SK-N-SH (cell line): ENCODE measurements at regions not wholly inside any gene's neighbourhood (a gene's known extent, or its start where the extent isn't known, plus 50 kb on each side); places are given as distances from the start of the nearest gene placed in this dataset.

Source experiments
- CTCF ChIA-PET: fragments of 300-600, 350-600 bp; formaldehyde crosslinking; extraction: SDS; loops from one replicate; lab custom pipeline; 2021; lab: Yijun Ruan, JAX
- POLR2A ChIA-PET: fragments of 350-600 bp; sonication (Branson Sonifier 250); formaldehyde crosslinking; extraction: SDS; loops from one replicate; lab custom pipeline; 2020; ENCODE audit warnings: antibody characterized with exemption, inconsistent platforms; lab: Yijun Ruan, JAX
- DNase-seq: peaks from one replicate; pipeline ENCODE4 v3.0.0; 2012
- H2AFZ ChIP-seq: fragments of 200-600 bp; sonication (generic); 2 replicates; pipeline ENCODE4 v1.8.1; 2016; ENCODE audit warnings: antibody characterized with exemption, mild to moderate bottlenecking, low read depth
- H3F3A ChIP-seq: fragments of 200-600 bp; sonication (generic); replicated peaks from 2 replicates; pipeline ENCODE3; 2016; ENCODE audit warnings: antibody characterized with exemption, mild to moderate bottlenecking; ENCODE audit not compliant: insufficient read depth
- H3K27ac ChIP-seq, 2 experiments: fragments of 200-500 bp in 1 of 2; fragments of 200-600 bp in 1 of 2; sonication (Bioruptor generic) in 1 of 2; sonication (generic), shearing (Covaris generic) in 1 of 2; 2 replicates each; pipeline versions ENCODE4 v1.5.1 to v1.6.1; 2014 to 2016; ENCODE audit warnings: low read depth in 2 of 2, inconsistent platforms in 1 of 2, low read length in 1 of 2, mild to moderate bottlenecking in 1 of 2, mixed read lengths in 1 of 2
- H3K27me3 ChIP-seq: fragments of 200-600 bp; sonication (generic), shearing (Covaris generic); 2 replicates; pipeline ENCODE4 v1.6.1; 2016; ENCODE audit warnings: mixed run types; ENCODE audit not compliant: insufficient read depth
- H3K36me3 ChIP-seq, 2 experiments: fragments of 200-500 bp in 1 of 2; fragments of 200-600 bp in 1 of 2; sonication (Bioruptor generic) in 1 of 2; sonication (generic) in 1 of 2; replicated peaks in 1 of 2; 2 replicates each; pipeline versions ENCODE3 to v1.5.1; 2014 to 2016; ENCODE audit warnings: low read length in 1 of 2, mild to moderate bottlenecking in 1 of 2; ENCODE audit not compliant: insufficient read depth in 2 of 2, control insufficient read depth in 1 of 2
- H3K4me1 ChIP-seq, 2 experiments: fragments of 200-500 bp in 1 of 2; fragments of 200-600 bp in 1 of 2; sonication (Bioruptor generic) in 1 of 2; sonication (generic), shearing (Covaris generic) in 1 of 2; 2 replicates each; pipeline versions ENCODE4 v1.5.1 to v1.6.1; 2014 to 2016; ENCODE audit warnings: low read depth in 1 of 2, low read length in 1 of 2, mixed run types in 1 of 2; ENCODE audit not compliant: insufficient read depth in 2 of 2, control insufficient read depth in 1 of 2
- H3K4me2 ChIP-seq: fragments of 200-600 bp; sonication (generic), shearing (Covaris generic); 2 replicates; pipeline ENCODE4 v1.6.1; 2017; ENCODE audit warnings: mixed run types
- H3K4me3 ChIP-seq, 2 experiments: fragments of 200-500 bp in 1 of 2; fragments of 200-600 bp in 1 of 2; sonication (Bioruptor generic) in 1 of 2; sonication (generic), shearing (Covaris generic) in 1 of 2; 2 replicates each; pipeline versions ENCODE4 v1.5.1 to v1.8.1; 2014 to 2016; ENCODE audit warnings: low read depth in 2 of 2, inconsistent platforms in 1 of 2, low read length in 1 of 2, mild to moderate bottlenecking in 1 of 2, mixed read lengths in 1 of 2, moderate library complexity in 1 of 2
- H3K79me2 ChIP-seq: fragments of 200-600 bp; sonication (generic); 2 replicates; pipeline ENCODE4 v1.8.1; 2017; ENCODE audit warnings: mild to moderate bottlenecking; ENCODE audit not compliant: insufficient read depth
- H3K9ac ChIP-seq: fragments of 200-600 bp; sonication (generic); 2 replicates; pipeline ENCODE4 v1.6.1; 2017; ENCODE audit warnings: mixed run types
- H3K9me2 ChIP-seq: fragments of 200-600 bp; sonication (generic); 2 replicates; pipeline ENCODE4 v1.6.1; 2017; ENCODE audit warnings: mixed run types
- H3K9me3 ChIP-seq: fragments of 200-600 bp; sonication (generic); 2 replicates; pipeline ENCODE4 v1.6.1; 2017; ENCODE audit warnings: mixed run types, mild to moderate bottlenecking, moderate library complexity
- H4K20me1 ChIP-seq: fragments of 200-600 bp; sonication (generic); 2 replicates; pipeline ENCODE4 v1.6.1; 2017; ENCODE audit warnings: mild to moderate bottlenecking, mixed run types; ENCODE audit not compliant: insufficient read depth
- CHD2 ChIP-seq: fragments of 150-350 bp; IDR thresholded peaks from 2 replicates; pipeline ENCODE4 v1.6.1; 2018; ENCODE audit warnings: low read length; ENCODE audit not compliant: partially characterized antibody
- EP300 ChIP-seq, 2 experiments: IDR thresholded peaks; 2 replicates each; pipeline versions ENCODE4 v1.4.0 to v1.6.1; 2012; ENCODE audit warnings: borderline replicate concordance in 1 of 2, low read depth in 1 of 2, low read length in 1 of 2
- EZH2phosphoT487 ChIP-seq: fragments of 200-600 bp; sonication (generic); IDR thresholded peaks from 2 replicates; pipeline ENCODE4 v1.6.1; 2017; ENCODE audit warnings: low read depth, mixed run types, mild to moderate bottlenecking, antibody characterized with exemption, moderate library complexity, borderline replicate concordance
- GABPA ChIP-seq: IDR thresholded peaks from 2 replicates; pipeline ENCODE4 v1.4.0; 2012; ENCODE audit warnings: low read depth, mild to moderate bottlenecking
- GATA2 ChIP-seq: sonication (generic); formaldehyde crosslinking; IDR thresholded peaks from 2 replicates; pipeline ENCODE4 v1.5.0; 2020; ENCODE audit warnings: mild to moderate bottlenecking, missing genetic modification reagents
- JUND ChIP-seq: IDR thresholded peaks from 2 replicates; pipeline ENCODE4 v1.4.0; 2012
- MEF2A ChIP-seq: IDR thresholded peaks from 2 replicates; pipeline ENCODE4 v1.4.0; 2012; ENCODE audit warnings: low read depth, borderline replicate concordance
- NFIC ChIP-seq: IDR thresholded peaks from 2 replicates; pipeline ENCODE4 v1.4.0; 2012; ENCODE audit warnings: borderline replicate concordance
- PBX3 ChIP-seq: IDR thresholded peaks from 2 replicates; pipeline ENCODE4; 2012
- RAD21 ChIP-seq: IDR thresholded peaks from 2 replicates; pipeline ENCODE4 v1.6.1; 2012; ENCODE audit warnings: mild to moderate bottlenecking, low read length
- REST ChIP-seq: IDR thresholded peaks from 2 replicates; pipeline ENCODE4 v1.6.1; 2012; ENCODE audit warnings: mild to moderate bottlenecking, low read depth, low read length, moderate library complexity
- RFX5 ChIP-seq: IDR thresholded peaks from 2 replicates; pipeline ENCODE4 v1.6.1; 2012; ENCODE audit warnings: mild to moderate bottlenecking, improper control_type of control experiment, low read length
- RXRA ChIP-seq: IDR thresholded peaks from 2 replicates; pipeline ENCODE4 v1.4.0; 2012; ENCODE audit warnings: low read depth, mild to moderate bottlenecking, borderline replicate concordance
- SIN3A ChIP-seq: IDR thresholded peaks from 2 replicates; pipeline ENCODE4 v1.6.1; 2012; ENCODE audit warnings: low read depth, mild to moderate bottlenecking, low read length, moderate library complexity, borderline replicate concordance
- USF1 ChIP-seq: IDR thresholded peaks from 2 replicates; pipeline ENCODE4 v1.4.0; 2012; ENCODE audit warnings: low read depth, borderline replicate concordance
- USF2 ChIP-seq: fragments of 150-350 bp; IDR thresholded peaks from 2 replicates; pipeline ENCODE4 v1.6.1; 2017; ENCODE audit warnings: antibody characterized with exemption, low read length, low read depth, borderline replicate concordance
- YY1 ChIP-seq: IDR thresholded peaks from 2 replicates; pipeline ENCODE4 v1.4.0; 2012; ENCODE audit warnings: low read depth, mild to moderate bottlenecking
- WGBS: methylation state at CpG from one replicate; pipeline ENCODE4 v1.1.6; 2017; ENCODE audit warnings: low lambda C conversion rate; 5-methylcytosine and 5-hydroxymethylcytosine counted together
- TF ChIP-seq, protein P1 (sequence below): IDR thresholded peaks from 2 replicates; pipeline ENCODE4 v1.4.0; 2012; ENCODE audit warnings: low read depth
- TF ChIP-seq, protein P2 (sequence below): fragments of 200-600 bp; sonication (generic); IDR thresholded peaks from 2 replicates; pipeline ENCODE4 v1.6.1; 2017; ENCODE audit warnings: antibody characterized with exemption, mild to moderate bottlenecking, moderate library complexity

DNA sequence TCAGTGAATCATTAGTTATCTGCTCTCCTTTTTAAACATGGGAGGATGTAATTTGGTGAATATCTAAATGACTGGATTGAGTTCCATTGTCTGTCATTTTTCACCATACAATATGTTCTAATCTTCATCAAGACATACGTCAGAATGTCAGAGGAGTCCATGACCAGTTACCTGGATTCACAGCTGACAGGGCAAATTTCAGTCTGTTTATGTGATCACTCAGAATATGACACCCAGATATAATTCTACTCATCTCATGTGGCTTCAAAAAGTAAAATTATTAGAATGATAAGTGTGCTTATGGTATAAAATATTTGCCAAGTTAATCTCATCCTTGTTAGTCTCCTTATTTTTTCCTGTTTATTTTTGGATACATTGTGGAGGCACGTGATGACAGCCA lies 150.2 kb downstream of the CDC14C start:
- ChIA-PET POLR2A (no interaction called here), CTCF (no interaction called here)
- Histone ChIP-seq H3K9me3 (no peaks in the 10 kb centered on the region), H3K27ac (no peak overlapping the region), H3K9ac (no peak overlapping the region), H4K20me1 (no peaks in the 10 kb centered on the region), H3K4me1 (no peaks in the 10 kb centered on the region), H3K4me2 (no peak overlapping the region), H3K4me3 (no peak overlapping the region), H3F3A (no peaks in the 10 kb centered on the region), H3K79me2 (no peaks in the 10 kb centered on the region), H3K27me3 (no peaks in the 10 kb centered on the region), H2AFZ (no peak overlapping the region), H3K36me3 (no peaks in the 10 kb centered on the region), H3K9me2 (no peaks in the 10 kb centered on the region)
- DNase-seq = no peak
- WGBS = 1% methylated on average over 2 of the region's 2 CpGs
- TF ChIP-seq EP300 (IDR thresholded peaks at IDR 0.05; ENCODE audit: borderline replicate concordance in 1 of 2, low read depth in 1 of 2, low read length in 1 of 2) (no peak), GABPA (no peak), RFX5 (no peak), RAD21 (no peak), GATA2 (CRISPR knock-in tag) (no peak), MEF2A (no peak), USF1 (no peak)
- TF ChIP-seq, protein P1, sequence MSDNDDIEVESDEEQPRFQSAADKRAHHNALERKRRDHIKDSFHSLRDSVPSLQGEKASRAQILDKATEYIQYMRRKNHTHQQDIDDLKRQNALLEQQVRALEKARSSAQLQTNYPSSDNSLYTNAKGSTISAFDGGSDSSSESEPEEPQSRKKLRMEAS = no peak
- TF ChIP-seq, protein P2, sequence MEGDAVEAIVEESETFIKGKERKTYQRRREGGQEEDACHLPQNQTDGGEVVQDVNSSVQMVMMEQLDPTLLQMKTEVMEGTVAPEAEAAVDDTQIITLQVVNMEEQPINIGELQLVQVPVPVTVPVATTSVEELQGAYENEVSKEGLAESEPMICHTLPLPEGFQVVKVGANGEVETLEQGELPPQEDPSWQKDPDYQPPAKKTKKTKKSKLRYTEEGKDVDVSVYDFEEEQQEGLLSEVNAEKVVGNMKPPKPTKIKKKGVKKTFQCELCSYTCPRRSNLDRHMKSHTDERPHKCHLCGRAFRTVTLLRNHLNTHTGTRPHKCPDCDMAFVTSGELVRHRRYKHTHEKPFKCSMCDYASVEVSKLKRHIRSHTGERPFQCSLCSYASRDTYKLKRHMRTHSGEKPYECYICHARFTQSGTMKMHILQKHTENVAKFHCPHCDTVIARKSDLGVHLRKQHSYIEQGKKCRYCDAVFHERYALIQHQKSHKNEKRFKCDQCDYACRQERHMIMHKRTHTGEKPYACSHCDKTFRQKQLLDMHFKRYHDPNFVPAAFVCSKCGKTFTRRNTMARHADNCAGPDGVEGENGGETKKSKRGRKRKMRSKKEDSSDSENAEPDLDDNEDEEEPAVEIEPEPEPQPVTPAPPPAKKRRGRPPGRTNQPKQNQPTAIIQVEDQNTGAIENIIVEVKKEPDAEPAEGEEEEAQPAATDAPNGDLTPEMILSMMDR = no peak

DNA sequence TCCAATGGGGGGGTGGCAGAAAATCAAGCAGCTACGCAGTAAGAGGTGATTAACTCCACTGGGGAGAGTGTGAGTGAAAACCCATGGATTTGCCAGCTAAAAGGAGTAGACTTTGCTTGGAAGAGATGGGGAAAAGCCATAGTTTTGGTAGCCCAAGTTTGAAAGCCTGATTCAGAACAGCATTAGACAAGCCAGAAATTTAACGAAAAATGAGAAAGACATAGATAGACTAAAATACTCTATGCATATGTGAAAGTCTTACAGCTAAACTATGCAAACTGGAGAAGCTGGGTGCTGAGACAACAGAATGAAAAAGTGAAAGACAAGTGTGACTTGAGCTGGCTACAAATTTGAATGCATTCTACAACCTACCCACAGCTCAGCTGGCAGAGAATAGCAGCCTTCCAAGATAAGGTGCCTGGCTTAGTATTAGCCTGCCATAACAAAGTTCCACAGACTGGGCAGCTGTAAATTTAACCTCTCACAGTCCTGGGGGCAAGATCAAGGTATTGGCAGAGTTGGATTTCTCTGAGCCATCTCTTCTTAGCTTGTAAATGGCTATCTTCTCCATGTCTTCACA lies 156.6 kb downstream of the CDC14C start:
- no peaks in the 10 kb centered on the region for H3K4me1 ChIP-seq
- H4K20me1 ChIP-seq = no peaks in the 10 kb centered on the region
- H3K27me3 ChIP-seq = no peaks in the 10 kb centered on the region
- no peaks in the 10 kb centered on the region for H3K36me3 ChIP-seq
- no peak overlapping the region for H3K4me2 ChIP-seq
- H3K9ac ChIP-seq = no peak overlapping the region
- no peak overlapping the region for H3K4me3 ChIP-seq
- DNase-seq = no peak
- no peak overlapping the region for H2AFZ ChIP-seq
- no peaks in the 10 kb centered on the region for H3F3A ChIP-seq
- WGBS = 0% methylated on average over 2 of the region's 2 CpGs
- H3K27ac ChIP-seq = no peak overlapping the region
- H3K9me2 ChIP-seq = no peaks in the 10 kb centered on the region
- POLR2A ChIA-PET = no interaction called here
- CTCF ChIA-PET = no interaction called here
- no peaks in the 10 kb centered on the region for H3K79me2 ChIP-seq
- no peaks in the 10 kb centered on the region for H3K9me3 ChIP-seq
- no peak for TF ChIP-seq YY1
- no peak for TF ChIP-seq CHD2
- TF ChIP-seq USF2 = no peak
- no peak for TF ChIP-seq JUND
- TF ChIP-seq REST = no peak
- TF ChIP-seq EP300 (IDR thresholded peaks at IDR 0.05; ENCODE audit: borderline replicate concordance in 1 of 2, low read depth in 1 of 2, low read length in 1 of 2) = no peak
- no peak for TF ChIP-seq MEF2A
- TF ChIP-seq PBX3 = no peak
- TF ChIP-seq EZH2phosphoT487 = no peak
- no peak for TF ChIP-seq RXRA
- no peak for TF ChIP-seq SIN3A
- TF ChIP-seq NFIC = no peak
